ENCODE measurements at regions not wholly inside any gene's neighbourhood (a gene's known extent, or its start where the extent isn't known, plus 50 kb on each side); places are given as distances from the start of the nearest gene placed in this dataset.

DNA sequence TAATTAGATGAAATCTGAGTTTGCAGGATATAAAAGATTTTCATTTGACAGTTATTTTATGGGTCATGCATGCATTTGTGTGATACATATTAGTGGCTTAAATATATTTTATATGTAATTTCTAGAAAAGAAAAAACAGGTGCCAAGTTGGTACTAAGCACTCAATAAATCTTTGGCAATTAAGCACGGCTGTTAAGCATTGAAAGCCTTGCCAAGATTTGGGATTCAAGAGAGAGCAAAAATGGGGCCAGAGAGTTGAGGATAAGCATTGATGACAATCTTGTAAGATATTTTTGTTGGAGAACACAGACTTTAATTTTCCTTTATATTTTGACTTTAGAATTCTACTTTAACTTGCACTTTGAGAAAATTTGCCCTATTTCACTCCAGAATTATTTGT, 249.8 kb upstream of the MAD2L1 start:
- no peak for TF ChIP-seq CTCF (IDR thresholded peaks at IDR 0.05; ENCODE audit: low read depth, low read length, missing control alignments)
- no peak for DNase-seq (ENCODE audit: extremely low read depth, low read depth)
- no peak overlapping the region for H3K4me3 ChIP-seq (replicated peaks; ENCODE audit: low read depth, low read length)

- no peak overlapping the region for H3K4me3 ChIP-seq (replicated peaks; ENCODE audit: low read depth, low read length)
- no peak for DNase-seq (ENCODE audit: extremely low read depth, low read depth)
- no peak for TF ChIP-seq CTCF (IDR thresholded peaks at IDR 0.05; ENCODE audit: low read depth, low read length, missing control alignments)
Measured at GRCh38 chr4:120314969-120315368, 248.3 kb upstream of the MAD2L1 start.

DNA sequence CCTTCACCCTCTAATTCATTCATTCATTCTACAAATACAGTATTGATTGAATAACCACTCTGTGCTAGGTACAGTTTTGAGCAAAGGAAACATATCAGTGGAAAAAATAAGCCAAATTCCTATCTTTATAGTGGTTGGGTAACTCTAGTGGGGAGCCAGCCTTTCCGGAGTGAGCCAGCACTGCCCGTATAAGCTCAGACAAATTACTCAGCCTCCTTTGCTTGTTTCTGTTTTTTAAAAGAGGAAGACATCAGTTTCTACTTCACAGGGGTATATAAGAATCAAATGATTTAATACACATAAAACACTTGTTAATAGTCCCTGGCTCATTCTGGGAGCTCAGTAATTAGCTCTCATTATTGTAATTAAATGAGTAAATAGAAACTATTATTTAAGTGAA, 238.2 kb upstream of the MAD2L1 start:
- TF ChIP-seq CTCF (IDR thresholded peaks at IDR 0.05; ENCODE audit: low read depth, low read length, missing control alignments) = no peak
- H3K4me3 ChIP-seq (replicated peaks; ENCODE audit: low read depth, low read length) = no peak overlapping the region
- DNase-seq (ENCODE audit: extremely low read depth, low read depth) = no peak

DNA sequence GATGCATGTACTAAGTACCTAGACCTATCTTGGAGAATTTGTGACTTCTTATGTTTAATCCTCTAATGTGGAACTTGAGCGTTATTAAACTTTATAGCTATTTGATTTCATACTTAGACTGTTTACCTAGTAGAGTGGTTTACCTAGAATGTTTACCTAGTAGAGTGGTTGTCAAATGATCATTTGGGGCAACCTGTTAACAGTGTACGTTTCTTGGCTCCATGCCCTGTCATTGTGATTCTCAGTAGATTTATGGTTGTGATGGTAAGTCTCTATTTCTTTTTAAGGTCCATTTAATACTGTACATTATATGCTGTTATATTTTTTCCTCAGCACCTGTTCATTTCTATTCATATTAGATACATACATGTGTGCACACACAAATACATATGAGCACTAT, 233.0 kb upstream of the MAD2L1 start:
- no peak for DNase-seq (ENCODE audit: extremely low read depth, low read depth)
- H3K4me3 ChIP-seq (replicated peaks; ENCODE audit: low read depth, low read length) = no peak overlapping the region
- no peak for TF ChIP-seq CTCF (IDR thresholded peaks at IDR 0.05; ENCODE audit: low read depth, low read length, missing control alignments)

DNA sequence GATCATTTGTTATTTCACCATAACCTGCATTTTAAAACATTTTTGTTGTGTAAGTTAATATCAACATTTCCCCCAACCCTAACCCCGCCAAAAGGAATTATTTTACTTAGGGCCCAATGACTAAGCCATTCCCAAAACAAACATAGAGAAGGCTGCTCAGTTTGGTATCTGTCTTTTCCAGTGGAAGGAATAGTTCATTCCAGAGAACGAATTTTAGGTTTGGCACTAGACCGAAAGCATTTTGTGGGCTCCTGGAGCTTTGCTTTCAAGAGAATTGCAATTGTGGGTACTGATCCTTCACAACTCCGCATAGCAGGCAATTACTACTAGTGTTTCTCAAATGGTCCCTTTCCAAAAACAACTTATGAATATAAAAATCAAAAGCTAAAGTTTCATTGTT, 226.7 kb upstream of the MAD2L1 start:
- no peak for DNase-seq (ENCODE audit: extremely low read depth, low read depth)
- no peak overlapping the region for H3K4me3 ChIP-seq (replicated peaks; ENCODE audit: low read depth, low read length)
- no peak for TF ChIP-seq CTCF (IDR thresholded peaks at IDR 0.05; ENCODE audit: low read depth, low read length, missing control alignments)

- TF ChIP-seq CTCF (IDR thresholded peaks at IDR 0.05; ENCODE audit: low read depth, low read length, missing control alignments) = no peak
- DNase-seq (ENCODE audit: extremely low read depth, low read depth) = no peak
- H3K4me3 ChIP-seq (replicated peaks; ENCODE audit: low read depth, low read length) = no peak overlapping the region
Measured at GRCh38 chr4:120291541-120291940, 224.9 kb upstream of the MAD2L1 start.

DNA sequence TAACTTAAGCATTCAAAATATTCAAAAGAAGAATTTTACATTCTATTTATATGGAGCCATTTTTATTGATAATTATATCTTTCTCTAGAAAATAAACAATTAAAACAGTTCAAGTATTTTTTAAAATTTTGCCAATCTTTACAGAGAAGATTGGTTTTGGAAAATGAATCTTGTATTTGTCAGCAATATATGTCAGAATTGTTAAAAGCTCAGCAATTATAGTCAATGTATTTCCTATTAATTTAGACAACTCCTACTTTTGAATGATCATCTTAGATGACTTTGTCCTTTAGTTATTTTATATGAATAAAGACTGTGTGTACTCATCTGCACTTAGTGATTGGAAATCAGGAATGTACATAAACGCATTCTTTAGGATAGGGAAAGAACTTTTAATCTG, 223.9 kb upstream of the MAD2L1 start:
- TF ChIP-seq CTCF (IDR thresholded peaks at IDR 0.05; ENCODE audit: low read depth, low read length, missing control alignments) = no peak
- no peak for DNase-seq (ENCODE audit: extremely low read depth, low read depth)
- no peak overlapping the region for H3K4me3 ChIP-seq (replicated peaks; ENCODE audit: low read depth, low read length)
